NCI-H2029 (cell line): ENCODE measurements at regions not wholly inside any gene's neighbourhood (a gene's known extent, or its start where the extent isn't known, plus 50 kb on each side); places are given as distances from the start of the nearest gene placed in this dataset.
A peak's percentile ranks its signal among the peaks of the same experiment; 100 is the strongest.
"Not testable (repeated sequence)": the region's sequence is repeated elsewhere in the genome, so short reads cannot be mapped to it uniquely, and the experiment has no call there.

Source experiments
- DNase-seq: peaks from one replicate; lab custom pipeline; 2025; lab: John Stamatoyannopoulos, UW

- DNase-seq, result not testable (repeated sequence)
These were observed 64.4 kb downstream of the TMEM200C start for GRCh38 chr18:5830902-5831301.

GRCh38 chr18:5828913-5829312 lies 66.4 kb downstream of the TMEM200C start:
- DNase-seq, result no peak

- no peak for DNase-seq
These were observed 69.7 kb downstream of the TMEM200C start for GRCh38 chr18:5825663-5826062.

GRCh38 chr18:5824370-5824984 lies 70.8 kb downstream of the TMEM200C start:
- no peak for DNase-seq

GRCh38 chr18:5817816-5818215 lies 77.5 kb downstream of the TMEM200C start:
- no peak for DNase-seq

- no peak for DNase-seq
These were observed 88.5 kb downstream of the TMEM200C start for GRCh38 chr18:5806860-5807259.

- peak; percentile 33 for DNase-seq
These were observed 107.4 kb downstream of the TMEM200C start for GRCh38 chr18:5787936-5788335.

GRCh38 chr18:5779922-5780321 lies 115.4 kb downstream of the TMEM200C start:
- DNase-seq, result no peak

- DNase-seq, result no peak
These were observed 122.8 kb downstream of the TMEM200C start for GRCh38 chr18:5772306-5773105.

GRCh38 chr18:5771343-5771742 lies 124.0 kb downstream of the TMEM200C start:
- no peak for DNase-seq

GRCh38 chr18:5770176-5770575 lies 125.1 kb downstream of the TMEM200C start:
- DNase-seq, result no peak

- DNase-seq, result no peak
These were observed 126.9 kb downstream of the TMEM200C start for GRCh38 chr18:5768454-5768853.

GRCh38 chr18:5759194-5759593 lies 136.1 kb downstream of the TMEM200C start:
- DNase-seq, result no peak

- DNase-seq, result no peak
These were observed 138.5 kb downstream of the TMEM200C start for GRCh38 chr18:5756823-5757222.

- no peak for DNase-seq
These were observed 147.6 kb downstream of the TMEM200C start for GRCh38 chr18:5747678-5748077.

GRCh38 chr18:5746844-5747243 lies 148.5 kb downstream of the TMEM200C start:
- DNase-seq, result no peak

- no peak for DNase-seq
These were observed 150.7 kb downstream of the TMEM200C start for GRCh38 chr18:5744659-5745058.

- DNase-seq, result no peak
These were observed 156.8 kb downstream of the TMEM200C start for GRCh38 chr18:5738526-5738925.

- no peak for DNase-seq
These were observed 163.0 kb downstream of the TMEM200C start for GRCh38 chr18:5732318-5732717.

- DNase-seq, result no peak
These were observed 165.2 kb downstream of the TMEM200C start for GRCh38 chr18:5729983-5730699.

GRCh38 chr18:5728531-5728930 lies 166.8 kb downstream of the TMEM200C start:
- DNase-seq, result no peak

GRCh38 chr18:5726011-5726410 lies 169.3 kb downstream of the TMEM200C start:
- no peak for DNase-seq

GRCh38 chr18:5721924-5722323 lies 173.4 kb downstream of the TMEM200C start:
- no peak for DNase-seq
